H1 (cell line): ENCODE measurements at regions not wholly inside any gene's neighbourhood (a gene's known extent, or its start where the extent isn't known, plus 50 kb on each side); places are given as distances from the start of the nearest gene placed in this dataset.

ENCODE experiments used
- BRCA1 ChIP-seq: IDR thresholded peaks from 2 replicates; pipeline ENCODE4 v1.6.1; 2012; ENCODE audit warnings: low read depth, low read length, improper control_type of control experiment
- CHD7 ChIP-seq: fragments of 300-600 bp; sonication (generic); IDR thresholded peaks from 2 replicates; pipeline ENCODE4 v1.7.1; 2012; ENCODE audit warnings: low read length, moderate library complexity, mild to moderate bottlenecking, inconsistent platforms; ENCODE audit not compliant: insufficient replicate concordance
- SAP30 ChIP-seq: fragments of 300-600 bp; sonication (generic); IDR thresholded peaks from 2 replicates; pipeline ENCODE4 v1.7.1; 2012; ENCODE audit warnings: low read length, moderate library complexity, mild to moderate bottlenecking, inconsistent platforms; ENCODE audit not compliant: insufficient read depth, insufficient replicate concordance
- SP2 ChIP-seq: IDR thresholded peaks from 2 replicates; pipeline ENCODE4 v1.6.1; 2012; ENCODE audit warnings: mild to moderate bottlenecking, low read length, inconsistent platforms

DNA sequence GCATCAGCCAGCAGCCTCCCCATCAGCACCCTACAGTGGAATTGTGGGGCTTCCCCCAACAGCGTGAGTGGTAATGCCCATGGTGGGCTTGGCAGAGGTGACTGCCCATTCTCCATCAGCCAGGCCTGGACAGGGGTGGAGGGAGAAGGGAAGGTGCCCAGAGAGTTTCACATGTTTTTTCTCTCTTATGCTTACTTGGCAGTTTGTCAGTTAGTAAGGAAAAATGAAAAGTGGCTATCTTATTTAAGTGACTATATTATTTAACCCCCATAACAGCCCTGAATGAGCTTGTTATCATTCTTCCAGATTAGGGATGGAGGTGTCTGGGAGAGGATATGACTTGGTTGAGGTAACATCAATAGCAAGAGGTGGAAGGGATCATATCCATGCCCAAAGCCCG is 921.7 kb downstream of the GRID1 start (continued):
- TF ChIP-seq CHD7, result no peak
- no peak for TF ChIP-seq BRCA1
- TF ChIP-seq SAP30, result no peak
- no peak for TF ChIP-seq SP2
